OCI-LY1 (cell line): ENCODE measurements at regions not wholly inside any gene's neighbourhood (a gene's known extent, or its start where the extent isn't known, plus 50 kb on each side); places are given as distances from the start of the nearest gene placed in this dataset.

Experiments used
- EZH2 ChIP-seq: fragments of 200-600 bp; sonication (generic), shearing (Covaris generic); IDR thresholded peaks from 2 replicates; pipeline ENCODE4 v1.8.0; 2017; ENCODE audit warnings: borderline replicate concordance, mixed run types, mild to moderate bottlenecking, antibody characterized with exemption, low read length, moderate library complexity, mixed read lengths
- TF ChIP-seq, protein P1 (sequence below): fragments of 200-600 bp; sonication (generic), shearing (Covaris generic); IDR thresholded peaks from 2 replicates; pipeline ENCODE4 v1.5.1; 2017; ENCODE audit warnings: mild to moderate bottlenecking, antibody characterized with exemption, low read length, moderate library complexity, mixed read lengths

DNA sequence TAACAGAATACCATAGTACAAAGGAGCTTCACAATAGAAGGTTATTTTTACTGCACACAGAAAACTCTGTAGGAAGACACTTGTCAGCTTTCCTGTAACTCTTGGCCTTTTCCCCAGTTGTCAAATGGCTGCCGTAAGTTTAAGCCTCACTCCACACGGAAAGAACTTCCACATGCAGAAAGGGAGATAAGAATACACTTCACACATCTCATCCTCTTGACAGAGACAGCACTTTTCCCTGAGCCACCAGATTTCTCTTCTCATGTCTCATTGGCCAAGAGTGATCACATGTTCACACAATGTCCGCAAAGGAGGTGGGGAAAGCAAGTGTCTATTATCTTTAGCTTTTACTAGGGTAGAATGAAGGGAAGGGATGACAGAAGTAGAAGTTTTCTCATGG is 540.7 kb downstream of the HAO1 start:
- TF ChIP-seq, protein P1, sequence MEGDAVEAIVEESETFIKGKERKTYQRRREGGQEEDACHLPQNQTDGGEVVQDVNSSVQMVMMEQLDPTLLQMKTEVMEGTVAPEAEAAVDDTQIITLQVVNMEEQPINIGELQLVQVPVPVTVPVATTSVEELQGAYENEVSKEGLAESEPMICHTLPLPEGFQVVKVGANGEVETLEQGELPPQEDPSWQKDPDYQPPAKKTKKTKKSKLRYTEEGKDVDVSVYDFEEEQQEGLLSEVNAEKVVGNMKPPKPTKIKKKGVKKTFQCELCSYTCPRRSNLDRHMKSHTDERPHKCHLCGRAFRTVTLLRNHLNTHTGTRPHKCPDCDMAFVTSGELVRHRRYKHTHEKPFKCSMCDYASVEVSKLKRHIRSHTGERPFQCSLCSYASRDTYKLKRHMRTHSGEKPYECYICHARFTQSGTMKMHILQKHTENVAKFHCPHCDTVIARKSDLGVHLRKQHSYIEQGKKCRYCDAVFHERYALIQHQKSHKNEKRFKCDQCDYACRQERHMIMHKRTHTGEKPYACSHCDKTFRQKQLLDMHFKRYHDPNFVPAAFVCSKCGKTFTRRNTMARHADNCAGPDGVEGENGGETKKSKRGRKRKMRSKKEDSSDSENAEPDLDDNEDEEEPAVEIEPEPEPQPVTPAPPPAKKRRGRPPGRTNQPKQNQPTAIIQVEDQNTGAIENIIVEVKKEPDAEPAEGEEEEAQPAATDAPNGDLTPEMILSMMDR: no peak
- no peak for TF ChIP-seq EZH2
